ENCODE measurements at regions not wholly inside any gene's neighbourhood (a gene's known extent, or its start where the extent isn't known, plus 50 kb on each side); places are given as distances from the start of the nearest gene placed in this dataset.

DNA sequence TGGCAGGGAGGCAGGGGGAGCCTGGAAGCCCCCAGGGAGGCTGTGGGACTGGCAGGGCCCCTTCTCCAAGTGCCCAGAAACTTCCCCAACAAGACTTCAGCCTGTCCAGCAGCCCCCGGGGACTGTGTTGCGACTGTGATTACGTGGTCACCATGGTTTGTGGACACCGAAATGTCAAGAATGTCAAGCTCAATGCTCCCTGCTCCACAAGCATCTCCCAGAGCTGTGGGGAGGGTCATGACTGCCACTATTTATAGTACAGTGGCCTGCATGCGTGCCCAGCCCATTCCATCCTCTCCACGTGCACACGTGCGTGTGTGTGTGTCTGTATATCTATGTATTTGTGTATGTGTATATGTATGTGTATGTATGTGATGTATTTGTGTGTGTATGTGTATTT is 93.8 kb upstream of the MBOAT2 start:
- H3K27ac ChIP-seq: no peak overlapping the region
- no peak for TF ChIP-seq ZFX (IDR thresholded peaks at IDR 0.05; ENCODE audit: borderline replicate concordance)
- TF ChIP-seq, protein P1, sequence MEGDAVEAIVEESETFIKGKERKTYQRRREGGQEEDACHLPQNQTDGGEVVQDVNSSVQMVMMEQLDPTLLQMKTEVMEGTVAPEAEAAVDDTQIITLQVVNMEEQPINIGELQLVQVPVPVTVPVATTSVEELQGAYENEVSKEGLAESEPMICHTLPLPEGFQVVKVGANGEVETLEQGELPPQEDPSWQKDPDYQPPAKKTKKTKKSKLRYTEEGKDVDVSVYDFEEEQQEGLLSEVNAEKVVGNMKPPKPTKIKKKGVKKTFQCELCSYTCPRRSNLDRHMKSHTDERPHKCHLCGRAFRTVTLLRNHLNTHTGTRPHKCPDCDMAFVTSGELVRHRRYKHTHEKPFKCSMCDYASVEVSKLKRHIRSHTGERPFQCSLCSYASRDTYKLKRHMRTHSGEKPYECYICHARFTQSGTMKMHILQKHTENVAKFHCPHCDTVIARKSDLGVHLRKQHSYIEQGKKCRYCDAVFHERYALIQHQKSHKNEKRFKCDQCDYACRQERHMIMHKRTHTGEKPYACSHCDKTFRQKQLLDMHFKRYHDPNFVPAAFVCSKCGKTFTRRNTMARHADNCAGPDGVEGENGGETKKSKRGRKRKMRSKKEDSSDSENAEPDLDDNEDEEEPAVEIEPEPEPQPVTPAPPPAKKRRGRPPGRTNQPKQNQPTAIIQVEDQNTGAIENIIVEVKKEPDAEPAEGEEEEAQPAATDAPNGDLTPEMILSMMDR (IDR thresholded peaks at IDR 0.05): no peak

DNA sequence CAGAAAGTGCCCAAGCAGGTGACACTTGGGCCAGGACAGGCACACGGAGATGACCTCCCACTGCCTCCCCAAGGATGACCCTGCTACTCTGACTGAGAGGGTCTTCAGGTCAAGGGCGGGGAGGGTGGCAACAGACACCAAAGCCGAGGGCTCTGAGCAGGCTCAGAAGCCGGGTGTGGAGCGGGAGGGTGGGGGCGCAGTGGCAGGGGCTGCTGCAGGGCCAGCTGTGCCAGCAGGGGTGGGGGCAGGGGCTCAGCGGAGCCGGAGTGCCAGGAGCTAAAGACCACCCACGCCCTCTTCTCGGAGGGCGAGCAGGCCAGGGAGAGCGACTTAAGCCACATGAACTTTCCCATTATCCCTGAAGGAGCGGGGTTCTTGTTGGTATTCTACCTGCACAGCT is 93.3 kb upstream of the MBOAT2 start:
- H3K27ac ChIP-seq: no peak overlapping the region
- TF ChIP-seq ZFX (IDR thresholded peaks at IDR 0.05; ENCODE audit: borderline replicate concordance): no peak

DNA sequence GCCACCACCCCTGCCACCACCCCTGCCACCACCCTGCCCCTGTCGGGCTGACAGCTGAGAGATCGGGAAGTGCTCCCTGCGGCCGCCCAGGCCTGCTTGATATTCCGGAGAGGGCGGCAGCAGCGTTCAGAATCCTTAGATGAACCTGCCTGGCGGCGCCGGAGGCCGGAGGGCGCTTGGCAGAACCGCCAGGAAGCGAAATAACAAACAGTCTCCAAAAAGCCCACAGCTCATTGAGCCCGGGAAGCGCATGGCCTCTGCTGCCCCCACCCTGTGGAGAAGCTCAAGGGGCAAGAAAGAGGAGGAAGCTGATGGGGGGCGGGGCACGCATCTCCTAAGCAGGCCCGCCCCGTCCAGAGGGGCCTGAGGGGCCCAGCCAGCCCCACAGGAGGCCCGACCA is 92.2 kb upstream of the MBOAT2 start:
- no peak overlapping the region for H3K27ac ChIP-seq
- TF ChIP-seq ZFX (IDR thresholded peaks at IDR 0.05; ENCODE audit: borderline replicate concordance): no peak
- TF ChIP-seq, protein P1 (IDR thresholded peaks at IDR 0.05): no peak

DNA sequence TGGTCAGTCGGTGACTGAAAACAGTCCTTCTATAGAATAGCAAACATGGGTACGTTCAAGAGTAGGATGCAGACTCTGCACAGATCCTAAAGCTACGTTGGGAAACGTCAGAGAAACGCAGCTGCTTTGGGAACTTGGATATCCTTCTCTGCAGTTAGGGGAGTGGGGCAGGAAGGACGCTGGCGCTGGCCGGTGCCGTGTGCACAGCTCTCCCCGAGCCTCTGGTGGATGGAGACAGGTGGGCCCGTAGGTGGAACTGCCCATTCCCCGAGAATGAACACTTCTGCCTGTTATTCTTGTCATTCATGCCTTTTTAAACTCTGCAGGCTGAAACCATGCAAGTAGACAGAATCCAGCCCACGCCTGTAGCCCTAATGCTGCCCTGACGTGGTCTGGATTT is 91.7 kb upstream of the MBOAT2 start:
- H3K27ac ChIP-seq: no peak overlapping the region
- TF ChIP-seq, protein P1 (IDR thresholded peaks at IDR 0.05): no peak
- no peak for TF ChIP-seq ZFX (IDR thresholded peaks at IDR 0.05; ENCODE audit: borderline replicate concordance)

DNA sequence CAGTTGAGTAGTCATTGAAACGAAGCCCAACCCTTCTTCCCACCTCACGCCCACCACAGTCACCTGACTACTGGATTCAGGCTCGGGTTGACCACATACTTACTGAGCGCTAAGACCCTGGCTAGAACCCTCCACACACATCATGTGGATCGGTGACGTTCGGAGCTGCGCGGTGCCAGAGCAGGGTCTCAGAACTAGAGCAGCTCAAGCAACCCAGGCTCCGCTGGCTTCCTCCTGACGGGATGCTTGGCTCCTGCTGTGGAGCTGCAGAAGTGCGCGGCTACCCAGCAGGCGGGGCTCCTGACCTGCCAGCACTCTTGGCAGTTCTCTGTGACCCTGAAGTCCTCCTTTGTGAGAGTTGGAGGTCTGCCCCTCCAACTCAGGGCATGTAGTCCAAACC is 90.6 kb upstream of the MBOAT2 start:
- TF ChIP-seq, protein P1 (IDR thresholded peaks at IDR 0.05): no peak
- no peak for TF ChIP-seq ZFX (IDR thresholded peaks at IDR 0.05; ENCODE audit: borderline replicate concordance)
- no peak overlapping the region for H3K27ac ChIP-seq

DNA sequence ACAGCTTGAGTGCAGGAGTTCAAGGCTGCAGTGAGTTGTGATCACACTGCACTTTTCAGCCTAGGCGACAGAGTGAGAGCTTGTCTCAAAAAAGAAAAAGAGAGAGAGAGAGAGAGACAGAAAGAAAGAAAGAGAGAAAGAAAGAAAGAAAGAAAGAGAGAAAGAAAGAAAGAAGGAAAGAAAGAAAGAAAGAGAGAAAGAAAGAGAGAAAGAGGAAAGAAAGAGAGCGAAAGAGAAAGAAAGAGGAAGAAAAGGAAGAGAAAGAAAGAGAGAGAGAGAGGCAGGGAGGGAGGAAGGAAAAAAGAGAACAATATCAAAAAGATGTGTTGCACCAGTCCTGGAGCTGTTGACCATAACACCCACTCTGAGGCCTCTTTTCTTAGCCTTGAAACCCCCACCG is 89.8 kb upstream of the MBOAT2 start:
- no peak for TF ChIP-seq ZFX (IDR thresholded peaks at IDR 0.05; ENCODE audit: borderline replicate concordance)
- TF ChIP-seq, protein P1 (IDR thresholded peaks at IDR 0.05): no peak
- no peak overlapping the region for H3K27ac ChIP-seq

DNA sequence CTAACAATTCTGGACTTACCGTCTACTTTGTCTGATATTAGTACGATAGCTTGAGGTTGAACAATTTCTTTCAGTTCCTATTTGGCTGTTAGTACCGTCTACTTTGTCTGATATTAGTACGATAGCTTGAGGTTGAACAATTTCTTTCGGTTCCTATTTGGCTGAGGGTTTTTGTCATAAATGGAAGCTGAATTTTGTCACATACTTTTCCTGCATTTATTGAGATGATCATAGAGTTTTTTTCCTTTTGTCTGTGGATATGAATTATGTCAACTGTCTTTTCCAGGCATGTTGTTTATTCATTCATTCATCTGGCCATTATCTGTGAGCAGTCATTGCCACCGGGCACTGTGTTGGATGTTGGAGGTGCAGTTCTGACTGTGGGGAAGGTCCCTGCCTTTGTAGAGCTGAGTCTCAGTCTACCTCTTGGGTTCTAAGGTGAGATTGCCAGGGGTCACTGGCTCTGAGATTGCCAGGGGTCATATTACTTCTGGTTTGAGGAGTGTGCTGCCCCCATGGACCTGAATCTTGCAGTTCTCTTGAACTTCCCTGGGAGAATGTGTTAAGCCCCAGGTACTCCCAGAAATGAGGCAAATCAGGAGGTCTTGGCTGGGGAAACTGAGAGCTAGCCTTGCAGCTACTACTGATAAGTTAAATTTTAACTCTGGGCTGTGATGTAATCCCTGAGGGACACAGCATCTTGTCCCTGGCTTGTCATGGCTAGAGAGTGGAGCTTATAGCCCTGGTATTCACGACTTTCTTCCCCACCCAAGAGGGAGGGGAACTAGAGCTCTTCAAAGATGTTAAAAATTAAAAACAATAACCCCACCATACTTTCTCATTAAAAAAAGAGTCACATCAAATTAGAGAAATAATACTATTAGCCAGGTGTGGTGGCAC is 89.1 kb upstream of the MBOAT2 start:
- TF ChIP-seq, protein P1 (IDR thresholded peaks at IDR 0.05): no peak
- no peak for TF ChIP-seq ZFX (IDR thresholded peaks at IDR 0.05; ENCODE audit: borderline replicate concordance)
- no peak overlapping the region for H3K27ac ChIP-seq

Measured in 22Rv1 (cell line).